Karpas-422 (cell line): ENCODE measurements at regions not wholly inside any gene's neighbourhood (a gene's known extent, or its start where the extent isn't known, plus 50 kb on each side); places are given as distances from the start of the nearest gene placed in this dataset.
A peak's percentile ranks its signal among the peaks of the same experiment; 100 is the strongest.
"Not testable (repeated sequence)": the region's sequence is repeated elsewhere in the genome, so short reads cannot be mapped to it uniquely, and the experiment has no call there.

ENCODE experiments used
- DNase-seq: peaks from one replicate; pipeline ENCODE4 v3.0.0-alpha.2; 2015
- H2AFZ ChIP-seq: fragments of 200-600 bp; sonication (generic); 2 replicates; pipeline ENCODE4 v1.6.1; 2014; ENCODE audit warnings: antibody characterized with exemption, low read length, mixed read lengths
- H3K27ac ChIP-seq: fragments of 200-600 bp; sonication (generic); 2 replicates; pipeline ENCODE4 v1.5.1; 2014; ENCODE audit warnings: mild to moderate bottlenecking, low read length, moderate library complexity
- H3K27me3 ChIP-seq: fragments of 200-600 bp; sonication (generic); 2 replicates; pipeline ENCODE4 v1.6.1; 2014; ENCODE audit warnings: low read length, mixed read lengths
- H3K36me3 ChIP-seq: fragments of 200-600 bp; sonication (generic); 2 replicates; pipeline ENCODE4 v1.6.1; 2014; ENCODE audit warnings: low read length, mixed read lengths; ENCODE audit not compliant: insufficient read depth
- H3K4me1 ChIP-seq: fragments of 200-600 bp; sonication (generic); 2 replicates; pipeline ENCODE4 v1.6.1; 2014; ENCODE audit warnings: mild to moderate bottlenecking, low read length, mixed read lengths
- H3K4me2 ChIP-seq: fragments of 200-600 bp; sonication (generic); 2 replicates; pipeline ENCODE4 v1.6.1; 2014; ENCODE audit warnings: low read length, low read depth, mild to moderate bottlenecking; ENCODE audit not compliant: poor library complexity, severe bottlenecking
- H3K4me3 ChIP-seq: fragments of 200-600 bp; sonication (generic); 2 replicates; pipeline ENCODE4 v1.5.1; 2014; ENCODE audit warnings: mild to moderate bottlenecking, antibody characterized with exemption, low read length, mixed read lengths
- H3K79me2 ChIP-seq: fragments of 200-600 bp; sonication (generic); 2 replicates; pipeline ENCODE4 v1.6.1; 2014; ENCODE audit warnings: mild to moderate bottlenecking, low read length, mixed read lengths
- H3K9ac ChIP-seq: fragments of 200-600 bp; sonication (generic); 2 replicates; pipeline ENCODE4 v1.6.0; 2014; ENCODE audit warnings: low read length
- H3K9me2 ChIP-seq: fragments of 200-600 bp; sonication (generic), shearing (Covaris generic); replicated peaks from 2 replicates; pipeline ENCODE4 v1.6.0; 2014; ENCODE audit warnings: mild to moderate bottlenecking, low read length, moderate library complexity; ENCODE audit not compliant: insufficient read depth
- H3K9me3 ChIP-seq: fragments of 300-700, 200-600 bp; sonication (generic); 2 replicates; pipeline ENCODE4 v1.6.1; 2014; ENCODE audit warnings: low read length, mixed read lengths
- H4K20me1 ChIP-seq: fragments of 200-600 bp; sonication (generic); 2 replicates; pipeline ENCODE4 v1.6.1; 2014; ENCODE audit warnings: mild to moderate bottlenecking, antibody characterized with exemption, low read length, low read depth; ENCODE audit not compliant: insufficient read depth

GRCh38 chr17:6274310-6274709, 160.6 kb downstream of the AIPL1 start:
- no peaks in the 10 kb centered on the region for H3K4me1 ChIP-seq
- no peaks in the 10 kb centered on the region for H3K79me2 ChIP-seq
- no peaks in the 10 kb centered on the region for H3K9me2 ChIP-seq
- no peak overlapping the region for H3K4me3 ChIP-seq
- no peak for DNase-seq
- H3K36me3 ChIP-seq = no peaks in the 10 kb centered on the region
- H2AFZ ChIP-seq = no peak overlapping the region
- no peak overlapping the region for H3K4me2 ChIP-seq
- H3K9ac ChIP-seq = no peak overlapping the region
- no peak overlapping the region for H3K27ac ChIP-seq
- no peaks in the 10 kb centered on the region for H4K20me1 ChIP-seq
- H3K27me3 ChIP-seq = no peaks in the 10 kb centered on the region
- H3K9me3 ChIP-seq = no peaks in the 10 kb centered on the region

- H3K4me2 ChIP-seq = no peak overlapping the region
- no peak overlapping the region for H3K27ac ChIP-seq
- no peaks in the 10 kb centered on the region for H3K27me3 ChIP-seq
- H3K4me1 ChIP-seq = no peaks in the 10 kb centered on the region
- H4K20me1 ChIP-seq = no peaks in the 10 kb centered on the region
- no peak overlapping the region for H2AFZ ChIP-seq
- no peak overlapping the region for H3K4me3 ChIP-seq
- DNase-seq = peak; percentile 79
- H3K9me3 ChIP-seq = no peaks in the 10 kb centered on the region
- no peaks in the 10 kb centered on the region for H3K36me3 ChIP-seq
- H3K9me2 ChIP-seq = no peaks in the 10 kb centered on the region
- H3K9ac ChIP-seq = no peak overlapping the region
- no peaks in the 10 kb centered on the region for H3K79me2 ChIP-seq
These were observed 165.4 kb downstream of the AIPL1 start for GRCh38 chr17:6269478-6269877.

- H3K4me3 ChIP-seq = no peak overlapping the region
- H3K9ac ChIP-seq = no peak overlapping the region
- no peaks in the 10 kb centered on the region for H3K27me3 ChIP-seq
- H4K20me1 ChIP-seq = no peaks in the 10 kb centered on the region
- H2AFZ ChIP-seq = no peak overlapping the region
- H3K4me2 ChIP-seq = no peak overlapping the region
- no peak overlapping the region for H3K27ac ChIP-seq
- no peaks in the 10 kb centered on the region for H3K79me2 ChIP-seq
- DNase-seq = no peak
- no peaks in the 10 kb centered on the region for H3K9me2 ChIP-seq
- H3K36me3 ChIP-seq = no peaks in the 10 kb centered on the region
- H3K4me1 ChIP-seq = no peaks in the 10 kb centered on the region
- no peaks in the 10 kb centered on the region for H3K9me3 ChIP-seq
These were observed 173.5 kb downstream of the AIPL1 start for GRCh38 chr17:6261466-6261865.

GRCh38 chr17:6259899-6260298, 175.0 kb downstream of the AIPL1 start:
- Histone ChIP-seq H3K9me3 (no peaks in the 10 kb centered on the region), H4K20me1 (no peaks in the 10 kb centered on the region), H3K27ac (no peak overlapping the region), H3K4me3 (no peak overlapping the region), H3K36me3 (no peaks in the 10 kb centered on the region), H3K9ac (no peak overlapping the region), H2AFZ (no peak overlapping the region), H3K4me1 (no peaks in the 10 kb centered on the region), H3K4me2 (no peak overlapping the region), H3K9me2 (no peaks in the 10 kb centered on the region), H3K79me2 (no peaks in the 10 kb centered on the region), H3K27me3 (no peaks in the 10 kb centered on the region)
- DNase-seq = no peak

- Histone ChIP-seq H3K9me3 (no peaks in the 10 kb centered on the region), H4K20me1 (no peaks in the 10 kb centered on the region), H3K79me2 (no peaks in the 10 kb centered on the region), H3K9me2 (no peaks in the 10 kb centered on the region), H3K4me2 (no peak overlapping the region), H3K9ac (no peak overlapping the region), H3K27ac (no peak overlapping the region), H3K27me3 (no peaks in the 10 kb centered on the region), H3K36me3 (no peaks in the 10 kb centered on the region), H3K4me3 (no peak overlapping the region), H3K4me1 (no peaks in the 10 kb centered on the region), H2AFZ (no peak overlapping the region)
- DNase-seq = no peak
These were observed 177.6 kb downstream of the AIPL1 start for GRCh38 chr17:6257336-6257735.

- H3K4me2 ChIP-seq = no peak overlapping the region
These were observed 179.6 kb downstream of the AIPL1 start for GRCh38 chr17:6255322-6255721.

DNA sequence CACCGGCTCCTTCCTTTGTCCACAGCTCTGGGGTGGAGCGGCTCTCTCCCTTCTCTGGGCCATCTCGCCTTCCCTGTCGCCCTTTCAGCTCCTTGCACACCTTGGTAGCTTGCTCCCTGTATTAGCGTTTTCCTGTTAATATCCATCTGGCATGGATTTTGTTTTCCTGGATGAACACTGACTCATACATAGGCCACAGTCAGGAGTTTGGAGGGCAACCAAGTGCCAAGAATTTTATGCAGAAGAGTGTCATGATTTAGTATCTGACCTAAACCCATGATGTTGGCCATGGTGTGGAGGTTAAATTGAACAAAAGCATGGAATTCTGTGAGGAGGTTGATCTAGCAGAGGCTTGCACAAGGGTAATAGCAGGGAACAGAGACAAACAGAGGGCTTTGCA, 180.9 kb downstream of the AIPL1 start:
- no peaks in the 10 kb centered on the region for H3K4me1 ChIP-seq
- no peaks in the 10 kb centered on the region for H3K27me3 ChIP-seq
- H3K4me2 ChIP-seq = no peak overlapping the region
- no peaks in the 10 kb centered on the region for H3K79me2 ChIP-seq
- H2AFZ ChIP-seq = no peak overlapping the region
- no peak for DNase-seq
- H4K20me1 ChIP-seq = no peaks in the 10 kb centered on the region
- no peaks in the 10 kb centered on the region for H3K9me2 ChIP-seq
- no peak overlapping the region for H3K27ac ChIP-seq
- H3K9me3 ChIP-seq = no peaks in the 10 kb centered on the region
- no peaks in the 10 kb centered on the region for H3K36me3 ChIP-seq
- H3K4me3 ChIP-seq = no peak overlapping the region
- H3K9ac ChIP-seq = no peak overlapping the region

More at GRCh38 chr17:6255322-6255721, 179.6 kb downstream of the AIPL1 start:
- Histone ChIP-seq H4K20me1 (no peaks in the 10 kb centered on the region), H3K4me1 (no peaks in the 10 kb centered on the region), H3K9ac (no peak overlapping the region), H3K36me3 (no peaks in the 10 kb centered on the region), H2AFZ (no peak overlapping the region), H3K27me3 (no peaks in the 10 kb centered on the region), H3K9me2 (no peaks in the 10 kb centered on the region), H3K4me3 (no peak overlapping the region), H3K79me2 (no peaks in the 10 kb centered on the region), H3K9me3 (no peaks in the 10 kb centered on the region), H3K27ac (no peak overlapping the region)
- DNase-seq = no peak

- H3K36me3 ChIP-seq, DNase-seq, H3K4me1 ChIP-seq, H4K20me1 ChIP-seq, H3K9me2 ChIP-seq, H3K4me2 ChIP-seq, H3K79me2 ChIP-seq, H3K4me3 ChIP-seq, H3K9me3 ChIP-seq, H3K27ac ChIP-seq, H3K9ac ChIP-seq, H3K27me3 ChIP-seq, H2AFZ ChIP-seq: not testable (repeated sequence)
These were observed 181.5 kb downstream of the WSCD1 start for GRCh38 chr17:6251640-6252039.

DNA sequence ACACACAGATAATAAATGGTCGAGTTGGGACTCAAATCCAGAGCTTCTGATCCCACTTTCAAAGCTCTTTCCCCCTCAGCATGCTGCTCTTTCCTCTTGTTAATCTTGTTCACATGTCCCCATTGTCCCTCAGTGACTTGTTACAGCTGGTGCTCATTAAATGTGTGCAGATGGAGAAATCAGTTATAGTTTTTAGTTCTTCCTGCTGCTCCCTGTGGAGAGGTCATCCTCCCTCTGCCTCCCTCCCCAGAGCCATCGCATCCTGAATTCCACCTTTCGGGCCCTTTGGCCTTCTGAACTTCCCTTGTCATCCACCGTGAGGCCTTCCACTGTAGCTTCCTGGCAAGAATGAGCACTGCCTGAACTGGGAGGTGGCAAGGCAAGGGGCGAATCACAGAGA, 179.6 kb downstream of the WSCD1 start:
- Histone ChIP-seq H3K36me3 (no peaks in the 10 kb centered on the region), H3K4me1 (no peaks in the 10 kb centered on the region), H3K9me2 (no peaks in the 10 kb centered on the region), H4K20me1 (no peaks in the 10 kb centered on the region), H3K9me3 (no peaks in the 10 kb centered on the region), H3K4me3 (no peak overlapping the region), H3K4me2 (no peak overlapping the region), H2AFZ (no peak overlapping the region), H3K27me3 (no peaks in the 10 kb centered on the region), H3K27ac (no peak overlapping the region), H3K79me2 (no peaks in the 10 kb centered on the region), H3K9ac (no peak overlapping the region)
- no peak for DNase-seq
